GM12878 (cell line): ENCODE measurements at regions not wholly inside any gene's neighbourhood (a gene's known extent, or its start where the extent isn't known, plus 50 kb on each side); places are given as distances from the start of the nearest gene placed in this dataset.

ENCODE experiments used
- ATAC-seq: fragments of 200-7000 bp; cut with Tn5 transposase; 3 replicates; pipeline ENCODE4 v1.9.1; 2020; ENCODE audit warnings: mild to moderate bottlenecking, moderate library complexity
- BruUV-seq: library from RNA; stranded (reverse); fragments of 400-500 nt; replicated peaks from 2 replicates; lab custom pipeline; 2021; lab: Mats Ljungman, UMichigan
- CTCF ChIA-PET: fragments of 300-600 bp; sonication (Branson Sonifier 250); formaldehyde crosslinking; extraction: SDS; loops from one replicate; lab custom pipeline; 2021; ENCODE audit warnings: inconsistent platforms; lab: Yijun Ruan, JAX
- POLR2A ChIA-PET: fragments of 350-600 bp; formaldehyde crosslinking; extraction: SDS; loops from one replicate; lab custom pipeline; 2021; ENCODE audit warnings: inconsistent platforms; lab: Charles Lee
- RAD21 ChIA-PET: fragments of 300-600 bp; sonication (Branson Sonifier 250); formaldehyde crosslinking; loops from one replicate; lab custom pipeline; 2023; ENCODE audit warnings: antibody characterized with exemption; ENCODE audit not compliant: unreplicated experiment; lab: Charles Lee
- SMC1A ChIA-PET: fragments of 300-600 bp; sonication (Branson Sonifier 250); formaldehyde crosslinking; loops from one replicate; lab custom pipeline; 2023; ENCODE audit not compliant: unreplicated experiment, uncharacterized antibody; lab: Charles Lee
- DNase-seq: peaks from one replicate; pipeline ENCODE4 v3.0.0-alpha.2; 2011; ENCODE audit warnings: low read depth, low spot score
- FAIRE-seq: peaks from 3 replicates; lab custom pipeline; 2011; peaks lifted over from hg19 to GRCh38; lab: Jason Lieb, UNC
- H2AFZ ChIP-seq: 2 replicates; pipeline ENCODE4 v1.6.0; 2011; ENCODE audit warnings: low read depth, low read length, control low read depth; ENCODE audit not compliant: control insufficient read depth
- H3K27ac ChIP-seq: 2 replicates; pipeline ENCODE4 v1.5.1; 2011; ENCODE audit warnings: control low read depth; ENCODE audit not compliant: control insufficient read depth, insufficient read depth
- H3K27me3 ChIP-seq, 2 experiments: replicated peaks in 1 of 2; 2 replicates each; pipeline versions ENCODE4 v1.6.0 to v1.6.1; 2011; ENCODE audit warnings: low read length in 1 of 2; ENCODE audit not compliant: control insufficient read depth in 2 of 2, insufficient read depth in 2 of 2
- H3K36me3 ChIP-seq, 2 experiments: 2 replicates each; pipeline ENCODE4 v1.5.1; 2011; ENCODE audit warnings: low read length in 1 of 2; ENCODE audit not compliant: control insufficient read depth in 2 of 2, insufficient read depth in 2 of 2
- H3K4me1 ChIP-seq: 2 replicates; pipeline ENCODE4 v1.6.1; 2011; ENCODE audit warnings: mild to moderate bottlenecking, low read length, moderate library complexity, mixed read lengths; ENCODE audit not compliant: control insufficient read depth, insufficient read depth
- H3K4me2 ChIP-seq: 2 replicates; pipeline ENCODE4 v1.6.0; 2011; ENCODE audit warnings: control low read depth; ENCODE audit not compliant: control insufficient read depth, insufficient read depth
- H3K4me3 ChIP-seq: fragments of 200-600 bp; sonication (generic); 2 replicates; pipeline ENCODE4 v1.5.1; 2016
- H3K79me2 ChIP-seq: 2 replicates; pipeline ENCODE4 v1.6.0; 2011; ENCODE audit warnings: low read length; ENCODE audit not compliant: control insufficient read depth, insufficient read depth
- H3K9ac ChIP-seq: 2 replicates; pipeline ENCODE4 v1.8.0; 2011; ENCODE audit warnings: low read length, control low read depth, mixed read lengths; ENCODE audit not compliant: control insufficient read depth, insufficient read depth
- H3K9me3 ChIP-seq: replicated peaks from 3 replicates; pipeline ENCODE4 v1.5.1; 2011; ENCODE audit warnings: mild to moderate bottlenecking, low read length; ENCODE audit not compliant: control insufficient read depth, insufficient read depth
- H4K20me1 ChIP-seq: 2 replicates; pipeline ENCODE4 v1.6.0; 2011; ENCODE audit not compliant: control insufficient read depth, insufficient read depth
- CTCF ChIP-seq, 3 experiments: IDR thresholded peaks in 2 of 3; conservative IDR thresholded peaks in 1 of 3; 2 replicates each; pipeline ENCODE4 v1.5.1; 2011; ENCODE audit warnings: low read depth in 3 of 3, low read length in 3 of 3, mild to moderate bottlenecking in 3 of 3, control low read depth in 2 of 3, moderate library complexity in 2 of 3, inconsistent platforms in 1 of 3, mixed read lengths in 1 of 3; ENCODE audit not compliant: control insufficient read depth in 2 of 3, insufficient read depth in 1 of 3; ENCODE audit errors: extremely low read depth in 1 of 3
- ZNF592 ChIP-seq: fragments of 450-650 bp; IDR thresholded peaks from 2 replicates; pipeline ENCODE4 v1.6.1; 2017; ENCODE audit warnings: mild to moderate bottlenecking, moderate library complexity
- WGBS: methylation state at CpG from one replicate; pipeline ENCODE4 v1.1.6; 2016; ENCODE audit warnings: low lambda C conversion rate; ENCODE audit not compliant: insufficient replicate concordance, insufficient coverage; ENCODE audit errors: missing lambda C conversion rate; 5-methylcytosine and 5-hydroxymethylcytosine counted together
- in situ Hi-C: fragments of 300-500 bp; cut with MboI; formaldehyde crosslinking; loops from 9 replicates; pipeline ENCODE4 v1.14.3; 2018; ENCODE audit warnings: mixed read lengths
- intact Hi-C: fragments of 100-400 bp; cut with micrococcal nuclease; formaldehyde crosslinking; loops from one replicate; pipeline ENCODE4 v1.14.2; 2022; ENCODE audit not compliant: unreplicated experiment

GRCh38 chr3:40869939-40870338, 329.4 kb upstream of the CTNNB1 start:
- FAIRE-seq = no peak
- RAD21 ChIA-PET = no interaction called here
- WGBS = 0% methylated on average over 2 of the region's 2 CpGs
- POLR2A ChIA-PET = no interaction called here
- BruUV-seq = no TSS peak
- in situ Hi-C loops = no loop called here
- intact Hi-C loops = no loop called here
- SMC1A ChIA-PET = no interaction called here
- TF ChIP-seq ZNF592 = no peak
- TF ChIP-seq CTCF (IDR thresholded peaks at IDR 0.05 in 2 of 3, conservative IDR thresholded peaks at IDR 0.05 in 1 of 3; ENCODE audit: control insufficient read depth in 2 of 3, extremely low read depth in 1 of 3, insufficient read depth in 1 of 3, low read depth in 3 of 3, low read length in 3 of 3) = 0 out of 6 replicates have a peak, but pooled peaks of 1 of the 3 experiments have one; percentile 3
- TF ChIP-seq, all 136 proteins: peak for 1
- H3K27me3 ChIP-seq = no peaks in the 10 kb centered on the region
- no peaks in the 10 kb centered on the region for H3K79me2 ChIP-seq
- no peak overlapping the region for H3K4me2 ChIP-seq
- H3K9ac ChIP-seq = no peak overlapping the region
- DNase-seq (no peak), ATAC-seq (no peak)
- H2AFZ ChIP-seq = no peak overlapping the region
- H3K9me3 ChIP-seq = no peaks in the 10 kb centered on the region; the same call in 2 of the 3 replicates
- H4K20me1 ChIP-seq = no peaks in the 10 kb centered on the region
- no peak overlapping the region for H3K27ac ChIP-seq
- no peak overlapping the region for H3K4me3 ChIP-seq
- no peaks in the 10 kb centered on the region for H3K36me3 ChIP-seq
- no peaks in the 10 kb centered on the region for H3K4me1 ChIP-seq
- CTCF ChIA-PET = no interaction called here
